ENCODE measurements at regions not wholly inside any gene's neighbourhood (a gene's known extent, or its start where the extent isn't known, plus 50 kb on each side); places are given as distances from the start of the nearest gene placed in this dataset.

- TF ChIP-seq JUND (IDR thresholded peaks at IDR 0.05) (no peak), CTCF (IDR thresholded peaks at IDR 0.05 in 2 of 3, conservative IDR thresholded peaks at IDR 0.05 in 1 of 3; ENCODE audit: borderline replicate concordance in 1 of 3, insufficient read depth in 1 of 3, low read depth in 2 of 3, low read length in 2 of 3) (no peak), ELF1 (IDR thresholded peaks at IDR 0.05; ENCODE audit: borderline replicate concordance, low read depth) (no peak), POLR2A (IDR thresholded peaks at IDR 0.05; ENCODE audit: borderline replicate concordance, extremely low read depth, insufficient read depth, insufficient read length) (no peak), YY1 (IDR thresholded peaks at IDR 0.05; ENCODE audit: extremely low read depth, insufficient replicate concordance, low read depth, low read length) (no peak), EZH2 (IDR thresholded peaks at IDR 0.05) (no peak), EZH2phosphoT487 (IDR thresholded peaks at IDR 0.05; ENCODE audit: borderline replicate concordance) (no peak), POLR2AphosphoS5 (IDR thresholded peaks at IDR 0.05; ENCODE audit: low read depth, low read length) (no peak), RAD21 (IDR thresholded peaks at IDR 0.05; ENCODE audit: low read depth) (no peak), SRF (IDR thresholded peaks at IDR 0.05; ENCODE audit: low read depth) (no peak), CEBPB (IDR thresholded peaks at IDR 0.05; ENCODE audit: low read depth) (no peak), TCF7L2 (IDR thresholded peaks at IDR 0.05; ENCODE audit: borderline replicate concordance, extremely low read depth, insufficient read depth, insufficient read length) (no peak), SIN3A (IDR thresholded peaks at IDR 0.05; ENCODE audit: low read depth) (no peak)
These were observed 975.7 kb upstream of the ZEB2 start for GRCh38 chr2:145495590-145495989.
